ENCODE measurements at regions not wholly inside any gene's neighbourhood (a gene's known extent, or its start where the extent isn't known, plus 50 kb on each side); places are given as distances from the start of the nearest gene placed in this dataset.
"Not testable (repeated sequence)": the region's sequence is repeated elsewhere in the genome, so short reads cannot be mapped to it uniquely, and the experiment has no call there.

DNA sequence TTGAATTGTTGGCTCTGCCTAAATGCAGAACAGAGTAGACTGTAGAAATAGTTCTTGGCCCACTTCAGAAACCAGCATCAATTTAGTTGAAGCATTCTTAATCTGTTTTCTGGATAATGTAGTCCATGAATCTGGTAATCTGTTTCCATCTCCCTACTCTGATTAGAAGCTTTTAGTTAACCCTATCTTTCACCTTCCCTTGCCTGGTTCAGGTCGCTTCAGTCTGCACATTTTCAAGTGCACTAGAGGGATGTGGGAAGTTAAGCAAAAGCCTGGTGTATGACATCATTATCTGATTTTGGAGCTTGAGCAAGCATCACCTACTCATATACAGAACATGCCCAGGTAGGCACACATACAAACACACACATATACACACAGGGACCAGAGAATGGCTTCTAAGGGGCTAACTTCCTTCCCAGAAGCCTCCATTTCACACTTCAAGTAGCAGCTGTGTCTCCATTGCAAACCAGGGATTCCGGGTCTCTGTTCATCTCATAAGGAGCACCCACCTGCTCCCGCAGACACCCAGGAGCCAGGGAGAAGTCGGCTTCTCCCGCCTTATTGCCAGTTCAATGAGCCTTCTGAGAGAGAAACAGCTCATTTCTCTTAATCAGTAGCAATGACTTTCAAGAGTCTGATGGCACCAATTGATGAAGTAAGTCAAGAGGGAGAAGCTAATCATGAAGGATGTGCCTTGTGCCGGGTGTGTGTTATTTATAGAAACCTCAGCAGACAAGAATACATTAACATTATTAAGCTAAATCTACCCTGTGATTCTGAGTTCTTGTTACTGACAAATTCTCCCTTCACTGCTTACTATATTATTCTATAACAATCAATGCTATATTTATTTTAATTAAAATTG, 347.9 kb upstream of the STAC start:
- intact Hi-C loops (cut with DNase I, micrococcal nuclease) = no loop called here
- DNase-seq = no peak

GRCh38 chr3:36058404-36059030, 321.8 kb upstream of the STAC start:
- no peak for ATAC-seq
- no peak for DNase-seq
- intact Hi-C loops (cut with DNase I, micrococcal nuclease) = no loop called here

More for the DNA sequence above, 347.9 kb upstream of the STAC start:
- no peak for ATAC-seq

DNA sequence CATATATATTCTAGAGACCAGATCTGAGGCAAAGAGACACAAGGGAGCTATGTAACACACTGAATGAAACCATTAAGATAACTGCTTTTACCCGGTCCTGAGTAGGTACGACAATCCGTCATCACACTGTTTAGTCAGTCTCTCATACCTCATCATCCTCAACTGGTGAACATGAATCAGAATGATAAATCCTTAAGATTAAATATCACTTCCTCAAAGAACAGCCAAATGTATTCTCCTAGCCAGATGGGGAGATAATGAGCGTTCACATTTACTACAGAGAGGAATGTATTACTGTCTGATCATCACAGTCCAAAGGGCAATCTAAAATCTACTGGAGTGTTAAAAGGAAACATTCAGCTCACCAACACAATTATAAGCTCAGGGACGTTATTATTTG, 319.4 kb upstream of the STAC start:
- intact Hi-C loops (cut with DNase I, micrococcal nuclease) = no loop called here
- DNase-seq (no peak), ATAC-seq (no peak)

DNA sequence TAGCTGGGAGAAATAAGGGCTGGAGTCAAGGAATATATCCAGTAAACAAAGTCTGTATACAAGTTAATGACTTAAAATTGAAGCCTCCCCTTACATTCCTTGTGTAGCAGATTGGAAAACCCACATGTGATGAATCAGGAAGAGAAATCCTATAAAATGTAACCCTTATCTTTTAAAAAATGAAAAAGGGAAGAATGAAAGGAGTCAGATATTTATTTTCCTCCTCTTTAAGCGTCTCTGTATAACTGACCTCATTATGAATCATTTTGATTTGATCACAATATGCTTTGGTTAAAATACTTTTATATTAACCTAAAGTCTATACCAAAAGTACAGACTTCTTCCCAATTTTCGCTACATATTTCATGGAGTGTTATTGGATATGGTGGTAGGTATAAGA, 316.3 kb upstream of the STAC start:
- intact Hi-C loops (cut with DNase I, micrococcal nuclease) = no loop called here
- DNase-seq (no peak), ATAC-seq (no peak)

DNA sequence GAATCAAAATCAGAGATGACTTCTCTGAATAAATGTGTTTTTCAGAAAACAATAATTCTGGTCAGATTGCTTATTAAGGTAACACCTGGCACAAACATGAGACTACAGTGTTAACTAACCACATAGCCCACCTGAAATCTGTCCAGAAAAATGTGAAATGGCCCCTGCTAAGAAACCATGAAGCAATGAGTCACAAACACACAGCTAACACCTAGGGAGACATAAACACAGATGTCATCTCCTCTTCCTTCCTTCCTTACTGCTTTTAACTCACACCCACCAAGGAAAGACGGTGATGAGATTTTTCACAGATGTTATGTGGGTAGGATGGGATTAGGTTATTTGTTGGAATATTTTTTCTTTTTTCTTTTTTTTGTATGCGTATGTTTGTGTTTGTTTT, 315.0 kb upstream of the STAC start:
- ATAC-seq = no peak
- no peak for DNase-seq
- intact Hi-C loops (cut with DNase I, micrococcal nuclease) = no loop called here

GRCh38 chr3:36075491-36075890, 304.8 kb upstream of the STAC start:
- DNase-seq = no peak
- ATAC-seq = no peak

GRCh38 chr3:36077320-36077719, 303.0 kb upstream of the STAC start:
- intact Hi-C loops (cut with DNase I, micrococcal nuclease) = no loop called here
- DNase-seq = no peak
- ATAC-seq = no peak

More at GRCh38 chr3:36075491-36075890, 304.8 kb upstream of the STAC start:
- intact Hi-C loops (cut with DNase I, micrococcal nuclease) = no loop called here

GRCh38 chr3:36082958-36083357, 297.3 kb upstream of the STAC start:
- intact Hi-C loops (cut with DNase I, micrococcal nuclease); DNase-seq; ATAC-seq: not testable (repeated sequence)

- ATAC-seq = no peak
Measured at GRCh38 chr3:36095238-36095637, 285.1 kb upstream of the STAC start.

GRCh38 chr3:36097209-36097608, 283.1 kb upstream of the STAC start:
- intact Hi-C loops (cut with DNase I, micrococcal nuclease) = no loop called here
- ATAC-seq = no peak

More at GRCh38 chr3:36095238-36095637, 285.1 kb upstream of the STAC start:
- intact Hi-C loops (cut with DNase I, micrococcal nuclease) = no loop called here
- no peak for DNase-seq

GRCh38 chr3:36114353-36114752, 266.0 kb upstream of the STAC start:
- DNase-seq (no peak), ATAC-seq (no peak)
- intact Hi-C loops (cut with DNase I, micrococcal nuclease) = no loop called here

More at GRCh38 chr3:36097209-36097608, 283.1 kb upstream of the STAC start:
- no peak for DNase-seq

DNA sequence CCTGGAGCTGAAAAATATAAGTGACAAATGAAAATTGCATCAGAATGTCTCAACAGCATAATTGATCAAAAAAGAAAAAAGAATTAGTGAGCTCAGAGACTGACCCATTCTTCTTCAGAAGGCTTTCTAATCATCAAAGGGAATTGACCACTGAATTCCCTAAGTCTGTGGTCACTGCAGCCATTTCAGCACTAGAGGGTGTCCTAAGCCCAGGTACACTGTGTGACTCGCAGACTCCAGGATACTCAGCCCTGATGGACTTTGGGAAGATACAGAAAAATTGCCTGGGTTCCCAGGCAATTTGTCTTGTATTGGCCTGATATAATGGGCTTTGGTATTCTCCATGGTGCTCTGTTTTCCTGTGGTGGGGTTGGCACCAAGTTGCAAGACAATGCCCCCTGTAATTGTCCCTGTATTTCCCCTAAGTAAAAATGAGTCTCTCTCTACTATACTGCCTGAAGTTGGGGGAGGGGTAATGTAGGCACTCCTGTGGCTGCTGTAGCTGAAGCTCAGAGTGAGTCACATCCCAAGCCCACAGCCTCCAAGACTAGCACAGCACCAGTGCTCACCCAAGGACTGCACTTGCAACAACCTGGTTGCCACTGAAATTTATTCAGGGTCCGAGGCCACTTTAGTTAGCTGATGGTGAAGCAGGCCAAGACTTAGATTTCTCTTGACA, 256.0 kb upstream of the STAC start:
- DNase-seq (no peak), ATAC-seq (no peak)
- intact Hi-C loops (cut with DNase I, micrococcal nuclease) = no loop called here

GRCh38 chr3:36132214-36132613, 248.1 kb upstream of the STAC start:
- no peak for DNase-seq

GRCh38 chr3:36135863-36136262, 244.4 kb upstream of the STAC start:
- intact Hi-C loops (cut with DNase I, micrococcal nuclease) = no loop called here
- no peak for DNase-seq
- ATAC-seq = no peak

More at GRCh38 chr3:36132214-36132613, 248.1 kb upstream of the STAC start:
- no peak for ATAC-seq
- intact Hi-C loops (cut with DNase I, micrococcal nuclease) = no loop called here

- no peak for ATAC-seq
- intact Hi-C loops (cut with DNase I, micrococcal nuclease) = no loop called here
- DNase-seq = no peak
Measured at GRCh38 chr3:36142746-36143145, 237.6 kb upstream of the STAC start.

- ATAC-seq (no peak), DNase-seq (no peak)
- intact Hi-C loops (cut with DNase I, micrococcal nuclease) = no loop called here
Measured at GRCh38 chr3:36146404-36146803, 233.9 kb upstream of the STAC start.

DNA sequence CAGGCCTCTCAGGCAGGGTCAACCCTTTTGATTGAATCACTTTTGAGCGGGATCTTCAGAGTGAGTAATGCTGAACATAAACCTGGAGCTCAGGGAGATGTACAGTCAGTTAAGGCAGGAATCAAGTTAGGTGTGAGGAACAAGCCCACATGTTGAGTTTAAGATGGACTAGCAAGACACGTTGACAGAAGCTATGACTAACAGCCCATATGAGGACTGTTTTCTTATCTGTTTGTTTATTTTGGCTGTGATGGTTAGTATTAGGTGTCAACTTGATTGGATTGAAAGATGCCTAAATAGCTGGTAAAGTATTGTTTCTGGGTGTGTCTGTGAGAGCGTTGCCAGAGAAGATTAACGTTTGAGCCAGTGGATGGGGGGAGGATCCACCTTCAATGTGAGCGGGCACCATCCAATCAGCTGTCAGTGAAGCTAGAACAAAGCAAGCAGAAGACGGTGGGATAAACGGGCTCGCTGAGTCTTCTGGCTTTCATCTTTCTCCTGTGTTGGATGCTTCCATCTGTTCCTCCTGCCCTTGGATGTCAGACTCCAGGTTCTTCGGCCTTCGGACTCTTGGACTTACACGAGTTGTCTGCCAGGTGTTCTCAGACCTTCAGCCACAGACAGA, 232.3 kb upstream of the STAC start:
- intact Hi-C loops (cut with DNase I, micrococcal nuclease) = no loop called here
- DNase-seq = no peak
- no peak for ATAC-seq

GRCh38 chr3:36149447-36149865, 230.8 kb upstream of the STAC start:
- intact Hi-C loops (cut with DNase I, micrococcal nuclease) = no loop called here
- DNase-seq (no peak), ATAC-seq (no peak)

- DNase-seq (no peak), ATAC-seq (no peak)
- intact Hi-C loops (cut with DNase I, micrococcal nuclease) = no loop called here
Measured at GRCh38 chr3:36155515-36155914, 224.8 kb upstream of the STAC start.
